ENCODE measurements at regions not wholly inside any gene's neighbourhood (a gene's known extent, or its start where the extent isn't known, plus 50 kb on each side); places are given as distances from the start of the nearest gene placed in this dataset.

DNA sequence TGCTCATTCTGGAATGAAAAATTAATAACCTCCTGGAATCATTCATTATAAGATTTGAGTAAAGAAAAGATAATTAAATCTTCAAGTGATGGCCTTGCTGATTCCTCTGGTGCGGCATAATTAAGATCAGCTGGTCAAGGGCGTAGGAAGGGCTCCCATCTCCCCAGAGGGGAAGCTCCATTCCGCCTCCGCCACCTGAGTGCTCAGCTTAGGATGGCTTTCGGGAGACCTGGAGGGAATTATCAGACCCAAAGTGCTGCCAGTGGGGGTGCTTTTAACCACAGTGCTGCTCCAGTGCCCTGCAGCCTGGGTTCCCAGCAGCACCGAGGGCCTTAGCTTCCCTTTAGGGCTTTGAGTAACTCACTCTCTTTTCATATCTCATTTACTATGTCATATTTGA is 556.6 kb upstream of the RGMA start:
- no peak for FAIRE-seq
- Histone ChIP-seq H4K20me1 (replicated peaks; ENCODE audit: control insufficient read depth, insufficient read depth, low read length) (no peaks in the 10 kb centered on the region), H3K36me3 (ENCODE audit: control insufficient read depth, insufficient read depth, low read length) (no peaks in the 10 kb centered on the region), H3K27ac (ENCODE audit: extremely low read depth, low read depth, low read length) (no peak overlapping the region), H3K9me1 (ENCODE audit: control insufficient read depth, insufficient read depth, low read length) (no peaks in the 10 kb centered on the region), H3K9ac (ENCODE audit: insufficient read depth in 1 of 2, low read depth in 2 of 2, low read length in 2 of 2) (no peak overlapping the region), H2AFZ (ENCODE audit: low read depth, low read length) (no peak overlapping the region), H3K4me2 (ENCODE audit: insufficient read depth, low read length) (no peak overlapping the region), H3K79me2 (ENCODE audit: control insufficient read depth, insufficient read depth, low read length) (no peaks in the 10 kb centered on the region), H3K9me3 (replicated peaks; ENCODE audit: control insufficient read depth, insufficient read depth, low read depth, low read length) (no peaks in the 10 kb centered on the region), H3K4me1 (replicated peaks in 1 of 2; ENCODE audit: control insufficient read depth in 2 of 2, insufficient read depth in 2 of 2, low read length in 2 of 2) (no peaks in the 10 kb centered on the region), H3K4me3 (no peak overlapping the region), H3K27me3 (ENCODE audit: control insufficient read depth in 2 of 2, insufficient read depth in 2 of 2, low read length in 2 of 2) (no peaks in the 10 kb centered on the region)
- no peak for TF ChIP-seq ZNF57 (CRISPR knock-in tag; IDR thresholded peaks at IDR 0.05)
- TF ChIP-seq NFE2 (IDR thresholded peaks at IDR 0.05; ENCODE audit: low read depth) = no peak
- no peak for TF ChIP-seq GATAD2A (IDR thresholded peaks at IDR 0.05)
- TF ChIP-seq SOX6 (IDR thresholded peaks at IDR 0.05) = no peak
- no peak for TF ChIP-seq ZNF253 (CRISPR knock-in tag; conservative IDR thresholded peaks at IDR 0.05)
- TF ChIP-seq MIER1 (IDR thresholded peaks at IDR 0.05; ENCODE audit: low read depth) = no peak
- TF ChIP-seq XRCC4 (IDR thresholded peaks at IDR 0.05; ENCODE audit: extremely low read depth, insufficient read depth, insufficient read length) = no peak
- no peak for TF ChIP-seq MAX (CRISPR knock-in tag; IDR thresholded peaks at IDR 0.05)
- TF ChIP-seq ZNF592 (IDR thresholded peaks at IDR 0.05) = no peak
- no peak for TF ChIP-seq RBM25 (IDR thresholded peaks at IDR 0.05; ENCODE audit: low read depth, low read length, severe bottlenecking)
- no peak for TF ChIP-seq CEBPB (tag; IDR thresholded peaks at IDR 0.05)
- TF ChIP-seq GTF2A2 (tag; IDR thresholded peaks at IDR 0.05) = no peak
- no peak for TF ChIP-seq RREB1 (CRISPR knock-in tag; IDR thresholded peaks at IDR 0.05)
- ChIA-PET CTCF (ENCODE audit: low intra/inter-chr PET ratio) (no interaction called here), POLR2A (no interaction called here)
- intact Hi-C loops (cut with micrococcal nuclease) = no loop called here
- DNase-seq (ENCODE audit: extremely low read depth in 1 of 4, low spot score in 3 of 4) = no peak
- BruUV-seq (replicated peaks) = no TSS peak
- 0% methylated on average over 6 of the region's 6 CpGs for WGBS (ENCODE audit: insufficient coverage, low coverage, missing lambda C conversion rate)
- ATAC-seq = no peak
- in situ Hi-C loops (cut with MboI) = no loop called here

Data from K562 (cell line).